SJCRH30 (cell line): ENCODE measurements at regions not wholly inside any gene's neighbourhood (a gene's known extent, or its start where the extent isn't known, plus 50 kb on each side); places are given as distances from the start of the nearest gene placed in this dataset.
"Not testable (repeated sequence)": the region's sequence is repeated elsewhere in the genome, so short reads cannot be mapped to it uniquely, and the experiment has no call there.

Experiments
- DNase-seq, 2 experiments: peaks; one replicate each; pipeline ENCODE4 v3.0.0-alpha.2; 2015 to 2020
- H3K27ac ChIP-seq: fragments of 250-450 bp; sonication (Bioruptor Pico); 2 replicates; pipeline ENCODE4 v1.5.1; 2020; ENCODE audit warnings: mild to moderate bottlenecking, moderate library complexity
- H3K27me3 ChIP-seq: fragments of 250-450 bp; sonication (Bioruptor Pico); 2 replicates; pipeline ENCODE4 v1.5.1; 2020; ENCODE audit warnings: mild to moderate bottlenecking, moderate library complexity
- H3K36me3 ChIP-seq: fragments of 250-450 bp; sonication (Bioruptor Pico); 2 replicates; pipeline ENCODE4 v1.5.1; 2020; ENCODE audit warnings: mild to moderate bottlenecking, moderate library complexity
- H3K4me1 ChIP-seq: fragments of 250-450 bp; sonication (Bioruptor Pico); 2 replicates; pipeline ENCODE4 v1.5.1; 2020; ENCODE audit warnings: mild to moderate bottlenecking, moderate library complexity
- H3K4me3 ChIP-seq: fragments of 250-450 bp; sonication (Bioruptor Pico); 2 replicates; pipeline ENCODE4 v1.5.1; 2020; ENCODE audit warnings: mild to moderate bottlenecking, moderate library complexity
- H3K9me3 ChIP-seq: fragments of 250-450 bp; sonication (Bioruptor Pico); replicated peaks from 2 replicates; pipeline ENCODE4 v1.5.1; 2020; ENCODE audit warnings: mild to moderate bottlenecking, moderate library complexity

GRCh38 chr5:97234380-97234779, 51.3 kb upstream of the RIOK2 start:
- DNase-seq, result not testable (repeated sequence)

GRCh38 chr5:97242341-97242740, 59.3 kb upstream of the RIOK2 start:
- H3K9me3 ChIP-seq, result peaks cover 5% of the 10 kb centered on the region; the same call in 1 of the 2 replicates
- H3K4me3 ChIP-seq, result no peak overlapping the region
- H3K27me3 ChIP-seq, result no peaks in the 10 kb centered on the region
- no peaks in the 10 kb centered on the region for H3K4me1 ChIP-seq
- H3K27ac ChIP-seq, result no peak overlapping the region
- no peaks in the 10 kb centered on the region for H3K36me3 ChIP-seq
- no peak for DNase-seq

More at GRCh38 chr5:97234380-97234779, 51.3 kb upstream of the RIOK2 start:
- H3K27me3 ChIP-seq, H3K36me3 ChIP-seq, H3K4me3 ChIP-seq, H3K4me1 ChIP-seq, H3K9me3 ChIP-seq, H3K27ac ChIP-seq: not testable (repeated sequence)

DNA sequence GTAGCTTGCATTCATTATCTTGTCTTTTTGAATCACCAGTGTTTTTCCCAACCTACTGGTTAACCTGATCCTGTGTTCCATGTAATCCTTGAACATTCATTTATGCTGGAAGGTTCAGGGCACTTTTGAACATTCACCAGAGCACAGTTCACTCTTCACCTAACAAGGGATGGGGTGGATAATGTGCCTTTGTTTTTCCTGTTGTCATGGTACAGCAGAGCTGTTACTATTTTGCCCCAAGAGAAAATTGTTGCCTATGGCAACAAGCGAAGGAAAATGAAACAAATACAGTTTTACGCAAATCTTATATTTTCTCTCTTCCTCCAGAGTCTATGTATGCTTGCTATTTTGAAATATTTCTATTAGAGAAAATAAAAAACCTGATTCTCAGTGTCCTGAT, 60.3 kb upstream of the RIOK2 start:
- no peaks in the 10 kb centered on the region for H3K27me3 ChIP-seq
- no peak overlapping the region for H3K27ac ChIP-seq
- no peak for DNase-seq

GRCh38 chr5:97245386-97245785, 62.3 kb upstream of the RIOK2 start:
- DNase-seq, result peak; percentile 6 to 56
- Histone ChIP-seq H3K4me3 (no peak overlapping the region), H3K4me1 (no peaks in the 10 kb centered on the region), H3K27ac (no peak overlapping the region), H3K9me3 (peaks cover 5% of the 10 kb centered on the region), H3K36me3 (no peaks in the 10 kb centered on the region), H3K27me3 (no peaks in the 10 kb centered on the region)

More for the DNA sequence above, 60.3 kb upstream of the RIOK2 start:
- Histone ChIP-seq H3K36me3 (no peaks in the 10 kb centered on the region), H3K9me3 (peaks cover 5% of the 10 kb centered on the region), H3K4me3 (no peak overlapping the region), H3K4me1 (no peaks in the 10 kb centered on the region)

- Histone ChIP-seq H3K4me3 (no peak overlapping the region), H3K27ac (no peak overlapping the region), H3K36me3 (no peaks in the 10 kb centered on the region), H3K4me1 (no peaks in the 10 kb centered on the region), H3K9me3 (no peaks in the 10 kb centered on the region; the same call in none of the 2 replicates), H3K27me3 (no peaks in the 10 kb centered on the region)
- no peak for DNase-seq
These were observed 67.1 kb upstream of the RIOK2 start for GRCh38 chr5:97250113-97250512.

DNA sequence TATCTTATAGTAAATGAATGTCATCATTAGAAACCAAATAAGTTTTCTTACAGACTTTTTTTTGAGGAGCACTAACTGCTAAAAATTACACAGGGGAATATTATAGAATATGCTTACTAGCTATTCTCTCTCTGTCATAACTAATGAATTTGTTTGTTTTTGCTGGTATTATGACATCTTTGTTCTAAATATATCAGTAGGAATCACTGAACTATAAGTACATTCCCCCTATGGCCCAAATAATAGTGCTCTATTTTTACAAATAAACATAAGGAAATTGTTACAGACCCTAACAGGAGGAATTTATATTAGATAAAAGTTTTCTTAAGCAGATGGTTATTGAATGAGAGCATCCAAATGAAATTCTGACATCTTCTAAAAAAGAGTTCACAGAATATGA, 83.0 kb upstream of the RIOK2 start:
- no peak overlapping the region for H3K27ac ChIP-seq
- no peaks in the 10 kb centered on the region for H3K9me3 ChIP-seq
- DNase-seq, result no peak
- no peaks in the 10 kb centered on the region for H3K36me3 ChIP-seq
- no peak overlapping the region for H3K4me3 ChIP-seq
- no peaks in the 10 kb centered on the region for H3K27me3 ChIP-seq
- no peaks in the 10 kb centered on the region for H3K4me1 ChIP-seq

DNA sequence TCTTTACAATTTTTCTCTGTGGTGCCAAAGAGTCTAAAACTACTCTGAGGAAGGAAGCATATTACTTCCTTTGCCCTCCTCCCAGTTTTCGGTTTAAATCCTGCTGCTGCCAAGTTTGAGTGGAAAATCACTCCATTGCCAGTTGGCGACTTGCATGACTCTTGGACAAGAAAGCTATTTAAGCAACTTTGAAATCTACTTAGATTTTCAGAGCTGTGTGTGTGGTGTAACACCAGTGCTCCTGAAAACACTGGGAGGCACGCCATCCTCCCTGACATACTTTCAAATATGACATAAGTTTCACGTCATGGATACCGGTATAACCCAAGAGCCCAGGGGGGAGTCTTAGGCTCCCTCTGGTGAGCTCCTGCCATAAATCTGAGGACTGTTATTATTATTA, 83.5 kb upstream of the RIOK2 start:
- no peaks in the 10 kb centered on the region for H3K27me3 ChIP-seq
- no peaks in the 10 kb centered on the region for H3K4me1 ChIP-seq
- no peak overlapping the region for H3K27ac ChIP-seq
- no peaks in the 10 kb centered on the region for H3K36me3 ChIP-seq
- H3K9me3 ChIP-seq, result no peaks in the 10 kb centered on the region
- no peak overlapping the region for H3K4me3 ChIP-seq
- no peak for DNase-seq

DNA sequence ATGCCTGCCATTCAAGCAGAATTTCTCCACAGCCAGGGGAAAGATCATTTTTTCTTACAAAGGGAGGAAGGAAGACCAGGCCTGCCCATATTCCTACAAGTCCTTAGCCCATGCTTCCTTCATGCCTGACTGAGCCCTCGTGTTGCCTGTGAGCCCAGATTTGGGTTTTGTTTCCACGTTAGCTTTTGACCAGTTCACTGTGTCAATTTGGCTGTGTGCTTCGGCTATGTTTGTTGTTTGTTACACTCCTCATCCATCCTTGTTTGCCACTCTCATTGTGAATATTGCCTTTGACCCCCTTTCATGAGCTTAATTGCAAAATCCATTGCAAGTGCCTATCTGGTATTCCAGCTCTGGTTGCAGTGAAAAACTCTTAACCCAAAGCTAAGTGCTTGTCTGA, 84.7 kb upstream of the RIOK2 start:
- no peak overlapping the region for H3K27ac ChIP-seq
- no peaks in the 10 kb centered on the region for H3K27me3 ChIP-seq
- no peaks in the 10 kb centered on the region for H3K36me3 ChIP-seq
- H3K4me3 ChIP-seq, result no peak overlapping the region
- H3K9me3 ChIP-seq, result no peaks in the 10 kb centered on the region
- no peak for DNase-seq
- no peaks in the 10 kb centered on the region for H3K4me1 ChIP-seq

DNA sequence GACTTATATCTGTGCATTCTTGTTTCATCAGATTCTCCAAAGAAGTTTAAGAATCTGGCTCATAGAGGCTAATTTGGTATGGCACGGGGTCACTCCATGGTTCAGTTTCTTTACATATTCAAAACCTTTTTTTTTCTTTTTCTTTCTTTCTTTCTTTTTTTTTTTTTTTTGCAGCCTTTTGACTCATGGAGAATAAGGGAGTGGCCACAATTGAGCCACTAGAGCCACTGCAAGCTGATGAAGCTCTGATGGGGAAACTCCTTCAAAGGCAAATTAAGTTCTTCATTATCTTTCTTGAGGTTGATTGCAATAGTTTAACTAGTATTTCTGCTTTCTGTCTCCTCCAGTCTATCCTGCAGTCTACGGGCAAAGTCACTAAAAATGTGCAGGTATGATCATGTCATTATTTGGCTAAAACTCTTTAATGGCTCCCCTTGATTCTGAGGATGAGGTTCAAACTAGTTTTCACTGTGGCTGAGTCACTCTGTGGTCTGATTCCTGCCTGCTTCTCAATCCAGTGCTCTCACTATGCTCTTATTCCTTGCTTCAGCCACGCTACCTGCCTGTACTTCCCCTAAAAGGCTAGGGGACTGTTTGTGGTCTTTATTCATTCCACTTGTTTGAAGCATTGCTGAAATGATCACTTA, 93.5 kb upstream of the RIOK2 start:
- H3K27ac ChIP-seq, result no peak overlapping the region
- H3K9me3 ChIP-seq, result no peaks in the 10 kb centered on the region; the same call in 1 of the 2 replicates
- no peak overlapping the region for H3K4me3 ChIP-seq
- no peaks in the 10 kb centered on the region for H3K4me1 ChIP-seq
- no peak for DNase-seq
- no peaks in the 10 kb centered on the region for H3K36me3 ChIP-seq
- H3K27me3 ChIP-seq, result no peaks in the 10 kb centered on the region

- H3K4me1 ChIP-seq, result no peaks in the 10 kb centered on the region
- no peak overlapping the region for H3K27ac ChIP-seq
- DNase-seq, result no peak
- no peaks in the 10 kb centered on the region for H3K27me3 ChIP-seq
- peaks cover 2% of the 10 kb centered on the region; the same call in 1 of the 2 replicates for H3K36me3 ChIP-seq
- no peaks in the 10 kb centered on the region; the same call in 1 of the 2 replicates for H3K9me3 ChIP-seq
- H3K4me3 ChIP-seq, result no peak overlapping the region
These were observed 98.2 kb upstream of the RIOK2 start for GRCh38 chr5:97281257-97281656.

DNA sequence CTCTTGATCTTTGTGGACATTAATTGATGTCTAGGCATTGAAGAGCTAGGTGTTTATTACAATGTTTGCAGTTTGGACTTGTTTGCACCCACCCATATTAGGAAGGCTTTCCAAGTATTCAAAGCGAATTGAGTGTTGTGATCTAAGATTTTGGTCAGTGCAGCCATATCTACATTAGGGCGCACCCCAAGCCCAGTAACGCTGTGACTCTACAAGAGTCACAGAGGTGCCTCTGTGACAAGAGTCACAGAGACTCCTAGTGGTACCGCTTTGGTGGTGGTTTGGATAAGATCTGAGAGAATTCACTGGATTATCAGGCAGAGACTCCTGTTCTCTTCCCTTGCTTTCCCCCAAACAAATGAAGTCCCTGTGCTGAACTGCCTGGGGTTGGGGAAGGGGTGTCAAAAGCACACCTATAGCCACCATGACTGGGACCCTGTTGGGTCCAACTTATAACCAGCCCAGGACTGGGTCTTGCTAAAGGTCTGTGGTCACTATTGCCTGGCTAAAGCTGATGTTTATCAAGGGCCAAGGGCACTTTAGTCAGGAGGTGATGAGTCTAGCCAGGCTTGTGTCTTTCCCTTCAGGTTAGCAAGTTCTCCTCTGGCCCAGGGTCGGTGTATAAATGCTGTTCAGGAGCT, 114.1 kb upstream of the RIOK2 start:
- Histone ChIP-seq H3K9me3 (no peaks in the 10 kb centered on the region; the same call in 1 of the 2 replicates), H3K36me3 (no peaks in the 10 kb centered on the region), H3K4me3 (no peak overlapping the region), H3K27me3 (no peaks in the 10 kb centered on the region), H3K27ac (no peak overlapping the region), H3K4me1 (no peaks in the 10 kb centered on the region)
- peak; percentile 66 to 79 for DNase-seq

DNA sequence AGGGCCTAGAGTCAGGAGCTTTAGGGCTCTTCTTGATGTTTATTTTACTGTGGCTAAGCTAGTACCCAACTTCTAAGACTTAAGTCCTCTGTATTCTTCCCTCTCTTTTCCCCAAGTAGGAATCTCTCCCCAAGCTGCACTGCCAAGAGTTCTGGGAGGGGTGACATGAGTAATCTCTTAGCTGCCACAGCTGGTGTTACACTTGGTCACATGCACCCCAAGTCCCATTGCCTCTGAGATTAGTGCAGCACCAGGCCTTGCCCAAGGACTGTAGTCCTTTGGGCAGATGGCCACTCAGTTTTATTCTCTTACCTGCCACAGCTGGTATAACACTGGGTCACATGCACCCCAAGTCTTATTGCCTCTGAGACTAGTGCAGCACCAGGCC, 114.7 kb upstream of the RIOK2 start:
- H3K27me3 ChIP-seq, result no peaks in the 10 kb centered on the region
- H3K36me3 ChIP-seq, result no peaks in the 10 kb centered on the region
- DNase-seq, result no peak
- no peak overlapping the region for H3K4me3 ChIP-seq
- no peaks in the 10 kb centered on the region for H3K9me3 ChIP-seq
- no peak overlapping the region for H3K27ac ChIP-seq
- H3K4me1 ChIP-seq, result no peaks in the 10 kb centered on the region

- DNase-seq, H3K27ac ChIP-seq: not testable (repeated sequence)
These were observed 118.1 kb upstream of the RIOK2 start for GRCh38 chr5:97301181-97301580.

GRCh38 chr5:97338729-97339128, 155.7 kb upstream of the RIOK2 start:
- Histone ChIP-seq H3K4me1 (no peaks in the 10 kb centered on the region), H3K27me3 (no peaks in the 10 kb centered on the region), H3K36me3 (no peaks in the 10 kb centered on the region), H3K9me3 (no peaks in the 10 kb centered on the region), H3K27ac (no peak overlapping the region), H3K4me3 (no peak overlapping the region)
- no peak for DNase-seq

More at GRCh38 chr5:97301181-97301580, 118.1 kb upstream of the RIOK2 start:
- not testable (repeated sequence) for H3K36me3 ChIP-seq, H3K9me3 ChIP-seq, H3K4me3 ChIP-seq, H3K4me1 ChIP-seq, H3K27me3 ChIP-seq

DNA sequence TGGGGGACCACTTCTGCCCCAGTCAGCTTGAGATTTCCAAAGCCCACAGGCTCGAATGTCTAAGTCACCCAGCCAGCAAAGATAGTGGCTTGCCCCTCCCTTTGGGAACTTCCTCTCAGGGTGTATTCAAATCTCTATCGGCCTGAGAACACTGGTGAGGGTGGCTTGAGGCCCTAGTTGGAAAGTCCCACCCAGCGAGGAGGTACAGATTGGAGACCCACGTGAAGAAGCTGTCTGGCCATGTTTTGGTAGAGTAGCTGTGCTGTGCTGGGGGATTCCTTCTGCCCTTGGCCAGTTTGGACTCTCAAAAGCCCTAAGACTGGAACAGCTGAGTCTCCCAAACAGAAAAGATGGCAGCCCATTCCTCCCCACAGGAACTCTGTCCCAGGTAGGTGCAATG, 172.7 kb upstream of the RIOK2 start:
- DNase-seq, result no peak
- no peak overlapping the region for H3K4me3 ChIP-seq
- no peaks in the 10 kb centered on the region for H3K9me3 ChIP-seq
- no peaks in the 10 kb centered on the region for H3K4me1 ChIP-seq
- no peaks in the 10 kb centered on the region for H3K27me3 ChIP-seq
- no peak overlapping the region for H3K27ac ChIP-seq
- no peaks in the 10 kb centered on the region for H3K36me3 ChIP-seq

DNA sequence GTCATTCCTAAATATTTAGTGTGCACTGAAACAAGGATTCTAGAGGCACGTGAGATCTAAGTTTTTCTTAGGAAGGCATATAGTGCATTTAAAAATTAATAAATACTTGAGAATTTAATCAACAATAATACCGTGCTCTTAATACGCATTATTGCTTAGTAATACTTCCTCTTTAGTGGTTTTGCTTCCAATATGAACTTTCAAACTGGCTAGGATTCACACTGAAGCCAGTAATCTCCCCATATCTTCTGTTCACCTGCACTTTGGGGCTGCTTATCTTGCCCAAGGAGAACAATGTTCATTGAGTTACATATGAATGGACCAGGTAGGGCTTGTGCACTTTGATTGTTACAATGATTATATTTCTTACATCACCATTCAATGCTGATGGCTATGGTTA, 180.5 kb upstream of the RIOK2 start:
- DNase-seq, result no peak
- Histone ChIP-seq H3K36me3 (no peaks in the 10 kb centered on the region), H3K27ac (no peak overlapping the region), H3K4me3 (no peak overlapping the region), H3K9me3 (no peaks in the 10 kb centered on the region), H3K4me1 (no peaks in the 10 kb centered on the region), H3K27me3 (no peaks in the 10 kb centered on the region)
